ENCODE measurements at regions not wholly inside any gene's neighbourhood (a gene's known extent, or its start where the extent isn't known, plus 50 kb on each side); places are given as distances from the start of the nearest gene placed in this dataset.
"Not testable (repeated sequence)": the region's sequence is repeated elsewhere in the genome, so short reads cannot be mapped to it uniquely, and the experiment has no call there.

GRCh38 chr9:33740075-33740474 lies 55.3 kb upstream of the PRSS3 start:
- Histone ChIP-seq H3K4me3 (no peak overlapping the region), H3K36me3 (no peaks in the 10 kb centered on the region), H3K27me3 (peaks cover 0 to 17% (median 0%) of the 10 kb centered on the region in 3 donors), H3K27ac (no peak overlapping the region), H3K9me3 (no peaks in the 10 kb centered on the region), H3K4me1 (no peaks in the 10 kb centered on the region)
- TF ChIP-seq EP300 (IDR thresholded peaks at IDR 0.05): no peak
- TF ChIP-seq POLR2AphosphoS5 (IDR thresholded peaks at IDR 0.05): no peak
- no peak for TF ChIP-seq POLR2A (IDR thresholded peaks at IDR 0.05)
- intact Hi-C loops (cut with DNase I; ENCODE audit: low total_unique reads): no loop called here
- DNase-seq: no peak
- WGBS, 5 donors: 81 to 97% (median 92%) methylated on average over 1 of the region's 1 CpG

DNA sequence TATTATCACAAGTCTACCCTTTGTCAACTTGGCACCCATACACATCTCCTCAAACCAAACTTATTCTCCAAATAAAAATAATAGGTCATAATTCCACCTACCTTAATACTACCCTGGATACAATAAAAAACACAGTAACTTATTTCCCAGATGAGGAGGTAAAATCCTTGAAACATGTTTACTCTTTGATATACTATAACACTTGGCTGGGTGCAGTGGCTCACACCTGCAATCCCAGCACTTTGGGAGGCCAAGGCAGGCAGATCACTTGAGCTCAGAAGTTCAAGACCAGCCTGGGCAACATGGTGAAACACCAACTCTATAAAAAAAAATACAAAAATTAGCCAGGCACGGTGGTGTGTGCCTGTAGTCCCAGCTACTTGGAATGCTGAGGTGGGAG lies 54.4 kb upstream of the PRSS3 start:
- H3K4me3 ChIP-seq; H3K4me1 ChIP-seq; DNase-seq; H3K27me3 ChIP-seq; H3K27ac ChIP-seq; H3K36me3 ChIP-seq; intact Hi-C loops (cut with DNase I; ENCODE audit: low total_unique reads); H3K9me3 ChIP-seq: not testable (repeated sequence)
- WGBS, 5 donors: 61 to 82% (median 79%) methylated on average over 1 of the region's 1 CpG

- intact Hi-C loops (cut with DNase I; ENCODE audit: low total_unique reads): no loop called here
- DNase-seq: no peak
- Histone ChIP-seq H3K36me3 (no peaks in the 10 kb centered on the region), H3K4me1 (no peaks in the 10 kb centered on the region), H3K9me3 (no peaks in the 10 kb centered on the region), H3K27ac (no peak overlapping the region), H3K27me3 (peaks cover 0 to 5% (median 0%) of the 10 kb centered on the region in 3 donors), H3K4me3 (no peak overlapping the region)
- WGBS, 5 donors: 52 to 81% (median 76%) methylated on average over 3 of the region's 3 CpGs
- TF ChIP-seq EP300 (IDR thresholded peaks at IDR 0.05) (no peak), POLR2AphosphoS5 (IDR thresholded peaks at IDR 0.05) (no peak), POLR2A (IDR thresholded peaks at IDR 0.05) (no peak), CTCF (IDR thresholded peaks at IDR 0.05) (no peak)
Measured at GRCh38 chr9:33742051-33742450, 53.3 kb upstream of the PRSS3 start.

- intact Hi-C loops (cut with DNase I; ENCODE audit: low total_unique reads): no loop called here
- H3K36me3 ChIP-seq: no peaks in the 10 kb centered on the region
- TF ChIP-seq CTCF (IDR thresholded peaks at IDR 0.05) (no peak), POLR2A (IDR thresholded peaks at IDR 0.05) (no peak), EP300 (IDR thresholded peaks at IDR 0.05) (no peak), POLR2AphosphoS5 (IDR thresholded peaks at IDR 0.05) (no peak)
- H3K4me1 ChIP-seq: no peaks in the 10 kb centered on the region
- no peaks in the 10 kb centered on the region for H3K9me3 ChIP-seq
- H3K4me3 ChIP-seq: no peak overlapping the region
- WGBS, 5 donors: 71 to 81% (median 76%) methylated on average over 2 of the region's 2 CpGs
- H3K27me3 ChIP-seq: peaks cover 0 to 8% (median 0%) of the 10 kb centered on the region in 3 donors
- no peak overlapping the region for H3K27ac ChIP-seq
- no peak for DNase-seq
Measured at GRCh38 chr9:33742519-33742918, 52.8 kb upstream of the PRSS3 start.

Small RNAs in the stretch of these regions (small RNA-seq; reads per million reads assigned to genes)
- 0 reads per million in 4 donors for gene TRBV22OR9-2
- gene TRBV26OR9-2: 0 reads per million in 4 donors

All from stomach (tissue), 8 donors.